Activated T-helper 2 cell treated with anti-CD3 and anti-CD28 coated beads, Interferon-gamma antibody, Interleukin-2, Interleukin-4, amounts not matched to agents 10 μg/mL and 5 μg/mL and 100 μg/mL, durations not matched to agents 14 hours and 24 hours and 36 hours (primary cell): ENCODE measurements at regions not wholly inside any gene's neighbourhood (a gene's known extent, or its start where the extent isn't known, plus 50 kb on each side); places are given as distances from the start of the nearest gene placed in this dataset.

Experiments
- DNase-seq: peaks from one replicate; pipeline ENCODE4 v3.0.0; 2021; ENCODE audit warnings: low spot score
- H3K27ac Mint-ChIP-seq: one replicate; pipeline ENCODE4 v1.8.0; 2021; ENCODE audit warnings: mixed read lengths
- H3K27me3 Mint-ChIP-seq: one replicate; pipeline ENCODE4 v1.8.0; 2021; ENCODE audit warnings: low read depth, mixed read lengths
- H3K36me3 Mint-ChIP-seq: one replicate; pipeline ENCODE4 v1.8.0; 2021; ENCODE audit warnings: low read depth, mixed read lengths
- H3K4me1 Mint-ChIP-seq: one replicate; pipeline ENCODE4 v1.8.0; 2021; ENCODE audit warnings: low read depth, mixed read lengths
- H3K4me3 Mint-ChIP-seq: one replicate; pipeline ENCODE4 v1.8.0; 2021; ENCODE audit warnings: low read depth, mild to moderate bottlenecking, moderate library complexity, mixed read lengths
- H3K9me3 Mint-ChIP-seq: one replicate; pipeline ENCODE4 v1.8.0; 2021; ENCODE audit warnings: mixed read lengths
- intact Hi-C: fragments of 100-400 bp; cut with micrococcal nuclease; formaldehyde crosslinking; loops from one replicate; pipeline ENCODE4 v1.15.1; 2023

GRCh38 chr1:29541631-29542030, 305.3 kb downstream of the PTPRU start:
- intact Hi-C loops = no loop called here
- no peak for DNase-seq
- Mint-ChIP-seq H3K9me3 (no peaks in the 10 kb centered on the region), H3K4me1 (no peaks in the 10 kb centered on the region), H3K4me3 (no peak overlapping the region), H3K27me3 (no peaks in the 10 kb centered on the region), H3K27ac (no peak overlapping the region), H3K36me3 (no peaks in the 10 kb centered on the region)

GRCh38 chr1:29540801-29541357, 304.6 kb downstream of the PTPRU start:
- Mint-ChIP-seq H3K4me3 (no peak overlapping the region), H3K27ac (no peak overlapping the region), H3K27me3 (no peaks in the 10 kb centered on the region), H3K4me1 (no peaks in the 10 kb centered on the region), H3K9me3 (no peaks in the 10 kb centered on the region), H3K36me3 (no peaks in the 10 kb centered on the region)
- no peak for DNase-seq
- intact Hi-C loops = no loop called here

GRCh38 chr1:29539971-29540370, 303.6 kb downstream of the PTPRU start:
- DNase-seq = no peak
- Mint-ChIP-seq H3K27ac (no peak overlapping the region), H3K9me3 (no peaks in the 10 kb centered on the region), H3K4me1 (no peaks in the 10 kb centered on the region), H3K27me3 (no peaks in the 10 kb centered on the region), H3K36me3 (no peaks in the 10 kb centered on the region), H3K4me3 (no peak overlapping the region)
- intact Hi-C loops = no loop called here

GRCh38 chr1:29538586-29538985, 302.3 kb downstream of the PTPRU start:
- no peak overlapping the region for H3K27ac Mint-ChIP-seq

GRCh38 chr1:29532751-29533150, 296.4 kb downstream of the PTPRU start:
- Mint-ChIP-seq H3K36me3 (no peaks in the 10 kb centered on the region), H3K4me3 (no peak overlapping the region), H3K9me3 (peaks cover 16% of the 10 kb centered on the region), H3K27me3 (no peaks in the 10 kb centered on the region), H3K4me1 (no peaks in the 10 kb centered on the region), H3K27ac (no peak overlapping the region)
- intact Hi-C loops = no loop called here
- no peak for DNase-seq

More at GRCh38 chr1:29538586-29538985, 302.3 kb downstream of the PTPRU start:
- H3K36me3 Mint-ChIP-seq = no peaks in the 10 kb centered on the region
- no peak for DNase-seq
- no peaks in the 10 kb centered on the region for H3K9me3 Mint-ChIP-seq
- intact Hi-C loops = no loop called here
- no peaks in the 10 kb centered on the region for H3K4me1 Mint-ChIP-seq
- H3K4me3 Mint-ChIP-seq = no peak overlapping the region
- no peaks in the 10 kb centered on the region for H3K27me3 Mint-ChIP-seq

- no peak overlapping the region for H3K27ac Mint-ChIP-seq
- DNase-seq = no peak
These were observed 296.0 kb downstream of the PTPRU start for GRCh38 chr1:29532285-29532684.

GRCh38 chr1:29531596-29531995, 295.3 kb downstream of the PTPRU start:
- DNase-seq = no peak
- intact Hi-C loops = no loop called here
- Mint-ChIP-seq H3K27ac (no peak overlapping the region), H3K4me3 (no peak overlapping the region), H3K9me3 (peaks cover 16% of the 10 kb centered on the region), H3K4me1 (no peaks in the 10 kb centered on the region), H3K27me3 (no peaks in the 10 kb centered on the region), H3K36me3 (no peaks in the 10 kb centered on the region)

More at GRCh38 chr1:29532285-29532684, 296.0 kb downstream of the PTPRU start:
- Mint-ChIP-seq H3K36me3 (no peaks in the 10 kb centered on the region), H3K4me3 (no peak overlapping the region), H3K4me1 (no peaks in the 10 kb centered on the region), H3K27me3 (no peaks in the 10 kb centered on the region), H3K9me3 (peaks cover 16% of the 10 kb centered on the region)
- intact Hi-C loops = no loop called here

GRCh38 chr1:29529677-29530278, 293.5 kb downstream of the PTPRU start:
- peaks cover 16% of the 10 kb centered on the region for H3K9me3 Mint-ChIP-seq
- no peak for DNase-seq
- no peak overlapping the region for H3K4me3 Mint-ChIP-seq
- intact Hi-C loops = no loop called here
- no peaks in the 10 kb centered on the region for H3K36me3 Mint-ChIP-seq
- H3K4me1 Mint-ChIP-seq = no peaks in the 10 kb centered on the region
- peaks cover 2% of the 10 kb centered on the region for H3K27me3 Mint-ChIP-seq
- H3K27ac Mint-ChIP-seq = no peak overlapping the region

- no peaks in the 10 kb centered on the region for H3K4me1 Mint-ChIP-seq
- H3K9me3 Mint-ChIP-seq = peaks cover 16% of the 10 kb centered on the region
- no peaks in the 10 kb centered on the region for H3K36me3 Mint-ChIP-seq
- intact Hi-C loops = no loop called here
- no peak overlapping the region for H3K27ac Mint-ChIP-seq
- no peak overlapping the region for H3K4me3 Mint-ChIP-seq
- DNase-seq = no peak
- H3K27me3 Mint-ChIP-seq = peaks cover 2% of the 10 kb centered on the region
These were observed 291.1 kb downstream of the PTPRU start for GRCh38 chr1:29527314-29528004.

GRCh38 chr1:29525941-29526340, 289.6 kb downstream of the PTPRU start:
- H3K27me3 Mint-ChIP-seq = peaks cover 2% of the 10 kb centered on the region
- no peak for DNase-seq
- H3K36me3 Mint-ChIP-seq = no peaks in the 10 kb centered on the region
- H3K4me1 Mint-ChIP-seq = no peaks in the 10 kb centered on the region
- H3K9me3 Mint-ChIP-seq = peaks cover 16% of the 10 kb centered on the region
- intact Hi-C loops = no loop called here
- H3K27ac Mint-ChIP-seq = no peak overlapping the region
- H3K4me3 Mint-ChIP-seq = no peak overlapping the region

GRCh38 chr1:29524285-29525065, 288.2 kb downstream of the PTPRU start:
- H3K36me3 Mint-ChIP-seq = no peaks in the 10 kb centered on the region
- H3K27me3 Mint-ChIP-seq = peaks cover 2% of the 10 kb centered on the region
- no peak for DNase-seq
- intact Hi-C loops = no loop called here
- H3K9me3 Mint-ChIP-seq = peaks cover 10% of the 10 kb centered on the region
- H3K4me3 Mint-ChIP-seq = no peak overlapping the region
- H3K27ac Mint-ChIP-seq = no peak overlapping the region
- no peaks in the 10 kb centered on the region for H3K4me1 Mint-ChIP-seq

- intact Hi-C loops = no loop called here
- Mint-ChIP-seq H3K36me3 (no peaks in the 10 kb centered on the region), H3K27ac (no peak overlapping the region), H3K4me1 (no peaks in the 10 kb centered on the region), H3K27me3 (peaks cover 2% of the 10 kb centered on the region), H3K9me3 (peaks cover under 1% of the 10 kb centered on the region), H3K4me3 (no peak overlapping the region)
- DNase-seq = no peak
These were observed 287.3 kb downstream of the PTPRU start for GRCh38 chr1:29523576-29523975.

GRCh38 chr1:29523136-29523535, 286.8 kb downstream of the PTPRU start:
- H3K9me3 Mint-ChIP-seq = no peaks in the 10 kb centered on the region
- H3K4me1 Mint-ChIP-seq = no peaks in the 10 kb centered on the region
- peaks cover 2% of the 10 kb centered on the region for H3K27me3 Mint-ChIP-seq
- H3K4me3 Mint-ChIP-seq = no peak overlapping the region
- DNase-seq = no peak
- intact Hi-C loops = no loop called here
- no peak overlapping the region for H3K27ac Mint-ChIP-seq
- no peaks in the 10 kb centered on the region for H3K36me3 Mint-ChIP-seq
